SJCRH30 (cell line): ENCODE measurements at regions not wholly inside any gene's neighbourhood (a gene's known extent, or its start where the extent isn't known, plus 50 kb on each side); places are given as distances from the start of the nearest gene placed in this dataset.

Experiments
- DNase-seq, 2 experiments: peaks; one replicate each; pipeline ENCODE4 v3.0.0-alpha.2; 2015 to 2020
- H3K27ac ChIP-seq: fragments of 250-450 bp; sonication (Bioruptor Pico); 2 replicates; pipeline ENCODE4 v1.5.1; 2020; ENCODE audit warnings: mild to moderate bottlenecking, moderate library complexity
- H3K27me3 ChIP-seq: fragments of 250-450 bp; sonication (Bioruptor Pico); 2 replicates; pipeline ENCODE4 v1.5.1; 2020; ENCODE audit warnings: mild to moderate bottlenecking, moderate library complexity
- H3K36me3 ChIP-seq: fragments of 250-450 bp; sonication (Bioruptor Pico); 2 replicates; pipeline ENCODE4 v1.5.1; 2020; ENCODE audit warnings: mild to moderate bottlenecking, moderate library complexity
- H3K4me1 ChIP-seq: fragments of 250-450 bp; sonication (Bioruptor Pico); 2 replicates; pipeline ENCODE4 v1.5.1; 2020; ENCODE audit warnings: mild to moderate bottlenecking, moderate library complexity
- H3K4me3 ChIP-seq: fragments of 250-450 bp; sonication (Bioruptor Pico); 2 replicates; pipeline ENCODE4 v1.5.1; 2020; ENCODE audit warnings: mild to moderate bottlenecking, moderate library complexity
- H3K9me3 ChIP-seq: fragments of 250-450 bp; sonication (Bioruptor Pico); replicated peaks from 2 replicates; pipeline ENCODE4 v1.5.1; 2020; ENCODE audit warnings: mild to moderate bottlenecking, moderate library complexity

DNA sequence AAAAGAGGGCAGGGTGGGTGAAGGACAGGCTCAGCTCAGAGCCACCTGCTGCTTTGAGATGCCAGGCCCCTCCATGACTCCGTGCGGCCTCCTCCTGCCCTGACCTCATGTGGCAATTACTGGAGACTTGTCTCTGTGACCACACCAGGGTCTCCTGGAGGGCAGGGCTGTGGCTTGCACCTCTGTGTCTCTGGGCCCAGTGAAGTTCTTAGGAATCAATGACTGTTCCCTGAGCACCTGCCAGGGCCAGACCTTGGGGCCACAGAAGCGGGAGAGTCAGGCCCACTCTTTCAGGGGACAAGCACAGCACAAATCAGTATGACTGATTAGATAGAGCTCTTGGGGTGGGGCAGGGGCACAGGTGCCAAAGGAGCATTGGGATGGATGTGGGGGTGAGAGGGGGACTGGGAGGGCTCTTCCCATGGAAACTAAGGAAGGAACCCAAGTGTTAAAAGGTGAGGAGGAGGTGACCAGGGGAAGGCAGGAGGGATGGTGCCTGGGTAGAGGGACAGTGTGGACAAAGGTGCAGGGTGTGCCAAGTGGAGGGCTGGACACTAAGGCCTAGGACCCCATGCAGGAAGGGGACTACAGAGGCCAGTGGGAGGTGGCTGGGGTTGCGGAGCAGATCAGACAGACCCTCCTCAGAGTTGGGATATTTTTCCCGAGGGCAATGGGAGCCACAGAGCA lies 77.3 kb upstream of the SHISAL1 start:
- no peaks in the 10 kb centered on the region for H3K4me1 ChIP-seq
- no peak for DNase-seq
- H3K9me3 ChIP-seq: no peaks in the 10 kb centered on the region
- H3K4me3 ChIP-seq: no peak overlapping the region
- no peak overlapping the region for H3K27ac ChIP-seq
- H3K27me3 ChIP-seq: peaks cover 10% of the 10 kb centered on the region
- no peaks in the 10 kb centered on the region for H3K36me3 ChIP-seq

- H3K4me1 ChIP-seq: no peaks in the 10 kb centered on the region
- H3K27ac ChIP-seq: no peak overlapping the region
- DNase-seq: no peak
- no peaks in the 10 kb centered on the region for H3K36me3 ChIP-seq
- no peaks in the 10 kb centered on the region for H3K9me3 ChIP-seq
- peaks cover 10% of the 10 kb centered on the region for H3K27me3 ChIP-seq
- no peak overlapping the region for H3K4me3 ChIP-seq
Measured at GRCh38 chr22:44389181-44389580, 76.4 kb upstream of the SHISAL1 start.

DNA sequence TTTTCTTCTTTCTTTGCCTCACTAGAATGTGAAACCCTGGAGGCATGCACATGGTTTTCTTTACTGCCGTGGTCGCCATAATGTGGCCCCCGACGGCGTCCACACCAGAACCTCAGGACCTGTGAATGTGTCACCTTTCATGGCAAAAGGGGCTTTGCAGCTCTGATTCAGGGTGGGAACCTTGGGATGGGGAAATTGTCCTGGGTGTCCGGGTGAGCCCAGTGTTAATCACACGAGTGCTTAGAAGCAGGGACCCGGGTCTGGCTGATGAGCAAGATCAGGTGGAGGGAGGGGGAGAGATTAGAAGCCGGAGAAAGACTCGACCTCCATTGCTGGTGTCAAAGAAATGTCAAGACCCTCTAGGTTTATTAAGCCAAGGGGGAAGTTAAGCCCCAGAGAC lies 74.7 kb upstream of the SHISAL1 start:
- H3K27ac ChIP-seq: no peak overlapping the region
- H3K4me3 ChIP-seq: no peak overlapping the region
- no peaks in the 10 kb centered on the region for H3K36me3 ChIP-seq
- peaks cover 10% of the 10 kb centered on the region for H3K27me3 ChIP-seq
- DNase-seq: no peak
- H3K9me3 ChIP-seq: no peaks in the 10 kb centered on the region
- H3K4me1 ChIP-seq: no peaks in the 10 kb centered on the region

GRCh38 chr22:44386386-44387035 lies 73.8 kb upstream of the SHISAL1 start:
- H3K4me1 ChIP-seq: no peaks in the 10 kb centered on the region
- DNase-seq: no peak
- no peak overlapping the region for H3K27ac ChIP-seq
- H3K4me3 ChIP-seq: no peak overlapping the region
- peaks cover 10% of the 10 kb centered on the region for H3K27me3 ChIP-seq
- no peaks in the 10 kb centered on the region for H3K9me3 ChIP-seq
- no peaks in the 10 kb centered on the region for H3K36me3 ChIP-seq

DNA sequence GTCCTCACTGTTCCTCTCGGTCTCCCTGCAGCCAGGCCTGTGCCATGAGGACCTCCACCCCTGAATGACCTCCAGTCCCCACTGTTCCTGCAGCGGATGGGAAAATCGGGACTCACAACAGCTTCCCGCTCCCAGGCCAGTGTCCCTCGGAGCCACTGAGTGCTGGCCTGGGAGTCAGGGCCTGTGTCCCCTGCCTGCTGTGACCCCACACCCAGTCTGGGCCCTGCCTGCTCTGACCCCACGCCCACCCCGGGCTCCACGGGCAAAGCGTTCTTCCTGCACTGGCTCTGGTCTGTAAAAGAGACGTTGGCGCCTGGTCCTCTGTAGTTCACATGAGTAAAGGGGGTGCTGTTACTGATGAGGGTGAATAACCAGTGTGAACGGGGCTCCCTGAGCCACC lies 73.0 kb upstream of the SHISAL1 start:
- Histone ChIP-seq H3K36me3 (no peaks in the 10 kb centered on the region), H3K27me3 (peaks cover 10% of the 10 kb centered on the region), H3K4me3 (no peak overlapping the region), H3K9me3 (no peaks in the 10 kb centered on the region), H3K4me1 (no peaks in the 10 kb centered on the region), H3K27ac (no peak overlapping the region)
- no peak for DNase-seq

DNA sequence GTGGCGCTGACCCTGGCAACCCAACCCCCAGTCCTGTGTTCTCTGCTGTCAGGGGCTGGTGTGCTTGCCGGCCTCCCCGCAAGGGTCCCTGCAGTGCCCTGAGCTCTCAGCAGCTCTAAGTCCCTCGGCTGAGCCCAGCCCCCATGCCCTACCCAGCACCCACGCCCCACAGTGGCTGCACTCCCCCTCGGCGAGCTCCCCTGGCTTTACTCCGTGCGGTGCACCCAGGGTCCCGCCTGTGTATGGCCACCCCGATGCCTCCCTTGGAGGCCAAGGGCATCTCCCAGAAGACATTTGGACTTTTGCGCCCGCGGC lies 72.5 kb upstream of the SHISAL1 start:
- no peak overlapping the region for H3K27ac ChIP-seq
- no peak for DNase-seq
- H3K4me1 ChIP-seq: no peaks in the 10 kb centered on the region
- no peak overlapping the region for H3K4me3 ChIP-seq
- H3K27me3 ChIP-seq: peaks cover 10% of the 10 kb centered on the region
- no peaks in the 10 kb centered on the region for H3K9me3 ChIP-seq
- no peaks in the 10 kb centered on the region for H3K36me3 ChIP-seq

- Histone ChIP-seq H3K9me3 (no peaks in the 10 kb centered on the region), H3K27me3 (peaks cover 10% of the 10 kb centered on the region), H3K27ac (no peak overlapping the region), H3K4me3 (no peak overlapping the region), H3K4me1 (no peaks in the 10 kb centered on the region), H3K36me3 (no peaks in the 10 kb centered on the region)
- DNase-seq: no peak
Measured at GRCh38 chr22:44384563-44385295, 72.0 kb upstream of the SHISAL1 start.

DNA sequence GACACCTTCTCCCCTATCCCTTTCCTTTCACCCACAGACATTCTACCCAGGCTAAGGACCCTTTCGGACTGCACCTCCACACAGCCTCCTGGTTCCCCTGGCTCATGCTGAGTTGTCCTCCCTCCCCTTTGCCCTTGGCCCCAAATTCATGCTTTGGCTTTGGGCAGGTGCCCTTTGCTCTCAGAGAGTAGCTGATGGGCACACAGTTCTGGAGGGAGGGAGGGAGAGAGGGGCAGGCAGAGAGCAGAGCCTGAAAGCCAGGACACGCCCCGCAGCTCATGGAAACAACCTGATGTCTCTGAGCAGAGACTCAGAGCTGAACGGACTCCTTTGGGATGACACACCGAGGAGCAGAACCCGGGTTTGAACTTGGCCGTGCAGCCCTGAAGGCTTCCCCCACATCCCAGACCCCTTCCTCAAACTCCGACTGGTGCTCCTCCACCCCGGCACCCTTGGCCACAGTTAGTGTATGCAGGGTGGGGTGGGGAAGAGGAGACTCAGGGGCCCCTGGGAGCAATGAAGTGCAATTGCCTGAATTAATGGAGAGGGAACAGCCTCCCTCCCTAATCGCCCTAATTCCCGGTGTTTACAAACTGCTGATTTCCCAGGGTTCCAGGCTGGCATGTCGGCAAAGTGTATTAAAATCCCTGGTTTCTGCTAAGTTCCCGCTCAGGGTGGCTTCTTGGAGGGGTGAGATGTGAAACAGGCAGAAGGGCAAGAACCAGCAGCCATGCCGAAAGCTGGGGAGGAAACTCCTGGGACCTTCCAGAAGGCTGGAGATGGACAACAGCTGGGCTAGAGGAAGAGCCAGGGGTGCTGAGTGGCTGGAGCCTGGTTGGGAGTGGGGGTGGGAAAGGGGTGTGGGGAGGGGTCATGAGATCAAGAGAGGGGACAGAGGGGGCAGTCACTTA lies 71.2 kb upstream of the SHISAL1 start:
- Histone ChIP-seq H3K27me3 (peaks cover 10% of the 10 kb centered on the region), H3K4me3 (no peak overlapping the region), H3K36me3 (no peaks in the 10 kb centered on the region), H3K9me3 (no peaks in the 10 kb centered on the region), H3K4me1 (no peaks in the 10 kb centered on the region), H3K27ac (no peak overlapping the region)
- DNase-seq: no peak

- no peak overlapping the region for H3K4me3 ChIP-seq
- H3K36me3 ChIP-seq: no peaks in the 10 kb centered on the region
- H3K27ac ChIP-seq: no peak overlapping the region
- H3K27me3 ChIP-seq: peaks cover 8% of the 10 kb centered on the region
- no peaks in the 10 kb centered on the region for H3K4me1 ChIP-seq
- no peaks in the 10 kb centered on the region for H3K9me3 ChIP-seq
- no peak for DNase-seq
Measured at GRCh38 chr22:44383064-44383575, 70.4 kb upstream of the SHISAL1 start.

DNA sequence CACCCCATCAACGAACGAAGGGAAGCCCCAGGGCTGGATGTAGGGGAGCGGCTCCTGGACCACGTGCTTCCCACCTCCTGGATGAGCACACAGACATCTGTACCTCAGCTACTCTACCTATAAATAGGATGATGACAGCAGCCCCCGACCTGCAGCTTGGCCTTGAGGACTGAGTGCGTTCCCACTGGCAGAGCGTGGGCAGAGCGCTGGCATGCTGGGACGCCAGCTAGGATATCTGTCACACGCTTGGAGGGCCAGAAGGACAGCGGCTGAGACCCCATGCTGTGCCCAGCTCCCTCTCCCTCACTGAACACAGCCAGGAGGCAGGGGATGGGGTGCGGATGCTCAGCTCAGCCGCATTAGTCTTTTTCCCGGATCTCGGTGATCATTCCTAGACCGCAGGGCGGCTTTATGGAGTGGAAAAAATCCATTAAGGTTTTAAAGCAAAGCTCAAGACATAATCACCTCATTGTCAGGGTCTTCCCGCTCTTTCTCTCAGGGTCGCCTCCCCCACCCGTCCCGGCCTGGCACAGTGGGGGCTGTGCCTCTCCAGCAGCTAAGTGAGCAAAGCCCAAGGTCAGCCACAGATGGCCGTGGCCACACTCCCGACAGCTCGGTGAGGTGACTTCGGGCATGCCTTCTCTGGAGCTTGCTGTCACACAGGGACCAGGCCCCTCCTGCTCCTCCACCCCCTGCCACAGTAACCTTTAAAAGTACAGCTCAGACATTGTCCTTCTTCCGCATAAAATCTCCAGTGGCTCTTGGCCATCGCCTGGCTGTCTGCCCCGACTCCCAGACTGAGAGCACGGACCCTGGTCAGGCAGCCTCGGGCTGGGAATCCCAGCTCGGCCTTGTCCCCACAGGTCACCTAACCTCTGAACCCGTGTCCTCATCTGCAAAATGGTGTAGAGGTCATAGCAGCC lies 69.6 kb upstream of the SHISAL1 start:
- H3K27ac ChIP-seq: no peak overlapping the region
- H3K4me3 ChIP-seq: no peak overlapping the region
- H3K9me3 ChIP-seq: no peaks in the 10 kb centered on the region
- H3K36me3 ChIP-seq: no peaks in the 10 kb centered on the region
- no peaks in the 10 kb centered on the region for H3K4me1 ChIP-seq
- H3K27me3 ChIP-seq: peaks cover 3% of the 10 kb centered on the region; the same call in 1 of the 2 replicates
- DNase-seq: no peak

DNA sequence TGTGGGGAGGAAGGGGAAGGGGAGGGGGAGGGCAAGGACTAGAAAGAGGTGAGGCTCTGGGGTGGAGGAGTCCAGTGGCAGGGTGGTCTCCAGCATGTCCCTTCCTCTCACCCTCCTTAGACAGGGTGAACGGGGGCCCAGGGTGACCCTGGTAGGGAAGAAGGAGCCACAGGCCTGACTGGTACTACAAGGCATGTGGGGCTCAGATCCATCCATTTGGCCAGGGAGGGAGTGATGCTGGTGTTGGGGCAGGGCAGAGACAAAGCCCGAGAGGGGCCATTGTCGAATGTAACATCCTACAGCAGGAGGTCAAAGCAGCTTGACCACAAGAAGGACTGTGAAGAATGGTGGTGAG lies 69.0 kb upstream of the SHISAL1 start:
- Histone ChIP-seq H3K4me1 (no peaks in the 10 kb centered on the region), H3K9me3 (no peaks in the 10 kb centered on the region), H3K27ac (no peak overlapping the region), H3K36me3 (no peaks in the 10 kb centered on the region), H3K27me3 (no peaks in the 10 kb centered on the region; the same call in 1 of the 2 replicates), H3K4me3 (no peak overlapping the region)
- DNase-seq: no peak

DNA sequence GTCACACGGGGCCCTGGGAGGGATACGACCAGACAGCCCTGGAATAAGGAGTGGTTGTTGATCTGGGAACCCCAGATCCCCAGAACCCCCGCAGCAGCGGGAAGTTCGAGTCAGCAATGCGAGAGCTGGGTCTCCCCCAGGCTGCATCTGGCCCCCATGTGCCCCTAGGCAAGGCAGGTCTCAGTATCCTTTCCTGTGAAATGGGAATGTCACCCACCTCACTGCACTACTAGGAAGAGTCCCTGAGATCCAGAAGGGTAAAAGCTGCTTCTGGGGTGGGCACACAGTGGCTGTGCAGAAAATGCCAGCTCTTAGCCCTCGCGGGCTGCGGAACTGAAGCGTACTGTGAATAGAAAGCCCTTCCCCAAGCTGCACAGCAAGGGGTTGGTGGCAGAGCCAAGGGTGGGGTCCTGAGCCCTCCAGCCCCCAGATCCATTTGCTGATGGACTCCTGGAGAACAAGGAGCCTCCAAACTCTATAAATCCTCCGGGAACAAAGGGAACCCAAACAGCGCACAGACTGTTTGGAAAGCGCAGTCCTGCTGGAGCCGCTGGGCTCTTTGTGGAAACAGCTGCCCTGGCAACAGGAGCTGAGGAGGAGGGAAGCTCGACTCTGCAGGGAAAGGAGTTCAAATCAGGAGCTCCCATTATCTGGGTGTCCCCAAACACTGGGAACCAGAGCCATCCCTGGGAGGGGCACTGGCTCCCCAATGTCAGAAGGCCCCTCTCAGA lies 68.2 kb upstream of the SHISAL1 start:
- no peaks in the 10 kb centered on the region for H3K4me1 ChIP-seq
- no peak overlapping the region for H3K27ac ChIP-seq
- no peaks in the 10 kb centered on the region for H3K36me3 ChIP-seq
- H3K9me3 ChIP-seq: no peaks in the 10 kb centered on the region; the same call in 1 of the 2 replicates
- H3K27me3 ChIP-seq: no peaks in the 10 kb centered on the region; the same call in 1 of the 2 replicates
- no peak overlapping the region for H3K4me3 ChIP-seq
- DNase-seq: no peak
